ENCODE measurements at regions not wholly inside any gene's neighbourhood (a gene's known extent, or its start where the extent isn't known, plus 50 kb on each side); places are given as distances from the start of the nearest gene placed in this dataset.

DNA sequence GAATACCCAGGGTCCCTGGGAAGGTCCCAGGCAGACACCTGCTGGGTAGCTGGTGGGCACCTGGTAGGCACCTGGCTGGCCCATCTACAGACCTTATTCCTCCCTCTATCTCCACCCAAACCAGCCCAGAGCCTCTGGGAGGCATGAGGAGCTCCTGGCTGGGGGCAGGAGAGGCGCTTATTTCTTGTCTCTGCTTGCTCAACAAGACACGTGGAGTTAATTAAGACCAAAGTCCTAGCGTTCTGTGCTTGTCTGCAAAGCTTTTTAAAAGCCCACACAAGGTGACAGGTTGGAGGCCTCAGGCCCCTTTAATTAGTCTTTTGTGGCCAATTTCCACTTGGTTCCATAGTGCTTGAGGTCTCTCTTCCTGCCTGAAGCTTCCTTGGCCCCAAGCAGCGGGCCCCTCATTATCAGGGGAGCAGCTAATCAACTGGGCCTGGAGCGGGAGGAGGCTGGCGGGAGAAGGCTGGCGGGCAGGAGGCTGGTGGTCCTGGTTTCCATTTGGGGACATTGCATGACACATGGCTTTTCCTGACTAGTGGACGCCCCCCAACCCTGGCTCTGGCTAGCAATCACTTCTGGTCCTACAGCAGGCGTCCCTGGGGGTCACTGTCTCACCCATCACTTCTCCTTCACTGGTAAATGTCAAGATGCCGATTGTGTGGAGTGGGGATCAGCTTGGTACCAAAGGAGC lies 65.4 kb upstream of the HDAC4 start:
- TF ChIP-seq CTCF (IDR thresholded peaks at IDR 0.05) (no peak), POLR2A (IDR thresholded peaks at IDR 0.05) (no peak)

Measured in tibial nerve (tissue), 3 donors.